GM21367 (cell line): ENCODE measurements at regions not wholly inside any gene's neighbourhood (a gene's known extent, or its start where the extent isn't known, plus 50 kb on each side); places are given as distances from the start of the nearest gene placed in this dataset.

Source experiments
- ATAC-seq: cut with Tn5 transposase; IDR thresholded peaks from one replicate; pipeline ENCODE4 v1.9.1; 2021; ENCODE audit not compliant: unreplicated experiment

DNA sequence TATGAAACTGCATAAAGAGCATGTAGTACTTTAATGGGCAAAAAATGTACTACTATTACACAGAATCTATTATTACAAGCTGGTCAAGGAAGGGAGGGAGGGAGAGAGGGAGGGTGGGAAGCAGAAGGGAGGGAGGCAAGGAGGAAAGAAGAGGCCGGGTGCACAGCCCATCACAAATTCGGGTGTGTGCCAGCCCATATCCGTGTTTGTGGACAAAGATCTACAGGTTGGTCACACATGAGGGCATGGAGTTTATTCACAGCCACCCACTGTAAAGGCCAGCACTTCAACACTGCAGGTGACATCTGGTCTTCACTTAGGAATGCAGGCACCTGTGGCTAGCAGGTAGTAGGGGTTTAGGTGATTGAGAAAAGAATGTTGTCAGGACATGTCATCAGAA lies 352.5 kb upstream of the NBEA start:
- no peak for ATAC-seq

DNA sequence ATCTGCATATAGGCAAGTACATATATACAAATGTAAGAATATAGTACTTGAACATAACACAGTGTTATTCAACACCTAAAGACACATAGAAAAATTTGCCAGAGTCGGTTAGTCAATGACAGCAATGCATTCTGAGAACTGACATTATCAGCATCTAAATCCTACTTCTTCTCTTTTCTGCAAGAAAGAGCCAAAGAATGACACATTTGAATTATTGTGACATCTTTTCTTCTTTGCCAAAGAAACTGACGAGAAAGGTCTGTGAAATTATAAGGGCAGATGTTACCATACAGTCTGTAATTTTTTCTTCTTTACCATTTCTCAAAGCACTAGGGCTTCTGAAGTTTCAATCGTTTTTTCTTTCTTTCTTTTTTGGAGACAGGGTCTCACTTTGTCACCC lies 350.9 kb upstream of the NBEA start:
- ATAC-seq, result no peak

DNA sequence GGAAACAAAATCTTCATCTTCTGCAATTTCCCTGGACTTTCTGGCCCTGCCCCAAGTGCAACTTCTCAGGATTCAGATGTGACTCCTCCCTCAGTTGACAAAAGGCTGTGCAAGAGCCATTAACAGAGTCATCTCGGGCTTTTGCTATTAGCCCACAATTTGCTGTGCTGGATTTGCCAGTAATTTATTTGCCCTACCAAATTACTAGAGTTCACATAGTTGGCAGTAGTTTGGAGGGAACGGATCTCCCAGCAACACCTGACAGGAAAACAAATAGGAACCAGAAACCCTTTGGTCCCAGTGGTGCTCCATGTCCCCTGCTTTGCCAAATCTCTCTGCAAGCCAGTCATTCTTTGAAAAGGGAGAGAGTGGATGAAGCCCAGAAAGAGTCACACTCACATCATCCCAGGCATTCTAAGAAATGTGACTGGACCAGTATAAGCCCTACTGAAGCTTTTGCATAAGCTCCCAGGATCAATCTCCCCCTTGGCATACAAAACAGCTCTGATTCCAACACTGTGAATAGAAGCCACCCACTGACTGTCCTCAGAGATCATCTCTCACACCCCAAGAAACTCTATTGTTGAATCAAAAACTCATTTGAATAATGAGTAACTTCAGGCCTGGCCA lies 350.1 kb upstream of the NBEA start:
- ATAC-seq, result no peak

GRCh38 chr13:34593658-34594057 lies 348.4 kb upstream of the NBEA start:
- no peak for ATAC-seq

DNA sequence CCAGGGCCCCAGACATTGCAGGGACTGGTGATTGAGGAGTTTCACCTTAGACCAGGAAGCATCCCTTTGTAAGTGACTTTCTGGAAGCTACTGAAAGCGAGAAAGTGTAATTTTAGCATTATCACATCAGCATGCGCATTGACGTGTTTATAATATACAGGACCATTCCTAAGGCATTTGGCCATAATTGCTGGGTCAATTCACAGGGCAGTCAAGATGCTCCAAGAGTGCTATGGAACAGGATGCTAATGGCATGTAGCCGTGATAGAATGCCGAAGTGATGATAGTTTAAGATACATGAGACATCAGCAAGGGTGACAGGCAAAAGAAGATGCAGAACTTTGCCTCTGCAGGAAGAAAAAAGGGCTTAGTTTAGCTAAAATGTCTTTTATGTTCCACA lies 347.6 kb upstream of the NBEA start:
- ATAC-seq, result no peak

GRCh38 chr13:34608331-34608730 lies 333.7 kb upstream of the NBEA start:
- ATAC-seq, result no peak

GRCh38 chr13:34611671-34612070 lies 330.4 kb upstream of the NBEA start:
- ATAC-seq, result no peak

DNA sequence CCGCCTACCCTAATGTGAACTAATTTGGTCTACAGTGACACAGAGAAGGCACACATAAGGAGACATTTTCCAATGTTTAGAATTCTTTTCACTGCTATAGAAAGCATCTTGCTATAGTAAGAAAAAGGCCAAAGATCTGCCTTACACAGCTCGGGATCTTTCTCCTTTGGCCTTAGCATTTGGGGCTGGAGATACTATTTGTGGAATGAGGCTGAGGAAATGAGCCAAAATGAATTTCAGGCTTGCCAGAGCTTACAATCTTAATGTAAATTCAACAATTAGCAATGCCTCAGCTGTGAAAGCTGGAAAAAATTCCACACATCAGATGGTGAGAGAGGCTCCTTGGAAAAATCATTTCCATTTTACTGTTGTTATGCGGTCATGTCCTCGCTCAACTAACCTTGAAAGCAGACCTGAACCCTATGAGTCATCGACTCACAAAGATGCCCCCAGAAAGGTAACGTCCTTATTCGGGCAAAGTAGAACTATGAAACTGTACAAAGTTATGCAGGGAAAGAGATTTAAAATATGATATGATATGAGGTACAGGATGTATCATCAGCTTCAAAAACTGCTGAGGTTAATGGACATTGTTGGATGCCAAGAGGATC lies 324.5 kb upstream of the NBEA start:
- ATAC-seq, result no peak

DNA sequence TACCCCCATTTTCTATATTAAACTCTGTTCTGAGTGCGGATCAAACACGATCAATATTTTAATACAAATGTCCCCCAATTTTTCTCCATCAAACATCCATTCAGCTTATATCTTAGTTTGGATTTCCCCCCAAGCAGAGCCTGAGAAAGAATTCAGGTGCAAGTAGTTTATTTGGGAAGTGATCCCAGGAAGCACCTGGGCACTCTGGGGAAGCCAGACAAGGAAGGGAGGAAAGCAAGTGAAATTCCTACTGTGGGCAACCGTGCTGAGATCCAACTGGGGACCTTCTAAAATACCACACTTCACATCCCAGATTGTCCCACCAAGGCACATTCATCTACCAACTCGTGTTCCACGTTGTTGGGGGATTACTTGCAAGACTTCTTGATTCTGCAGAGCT lies 323.4 kb upstream of the NBEA start:
- ATAC-seq, result no peak

GRCh38 chr13:34619326-34619725 lies 322.7 kb upstream of the NBEA start:
- ATAC-seq, result no peak

GRCh38 chr13:34620074-34620850 lies 321.8 kb upstream of the NBEA start:
- no peak for ATAC-seq

- ATAC-seq, result no peak
Measured at GRCh38 chr13:34620862-34621261, 321.2 kb upstream of the NBEA start.

GRCh38 chr13:34623331-34623730 lies 318.7 kb upstream of the NBEA start:
- no peak for ATAC-seq

DNA sequence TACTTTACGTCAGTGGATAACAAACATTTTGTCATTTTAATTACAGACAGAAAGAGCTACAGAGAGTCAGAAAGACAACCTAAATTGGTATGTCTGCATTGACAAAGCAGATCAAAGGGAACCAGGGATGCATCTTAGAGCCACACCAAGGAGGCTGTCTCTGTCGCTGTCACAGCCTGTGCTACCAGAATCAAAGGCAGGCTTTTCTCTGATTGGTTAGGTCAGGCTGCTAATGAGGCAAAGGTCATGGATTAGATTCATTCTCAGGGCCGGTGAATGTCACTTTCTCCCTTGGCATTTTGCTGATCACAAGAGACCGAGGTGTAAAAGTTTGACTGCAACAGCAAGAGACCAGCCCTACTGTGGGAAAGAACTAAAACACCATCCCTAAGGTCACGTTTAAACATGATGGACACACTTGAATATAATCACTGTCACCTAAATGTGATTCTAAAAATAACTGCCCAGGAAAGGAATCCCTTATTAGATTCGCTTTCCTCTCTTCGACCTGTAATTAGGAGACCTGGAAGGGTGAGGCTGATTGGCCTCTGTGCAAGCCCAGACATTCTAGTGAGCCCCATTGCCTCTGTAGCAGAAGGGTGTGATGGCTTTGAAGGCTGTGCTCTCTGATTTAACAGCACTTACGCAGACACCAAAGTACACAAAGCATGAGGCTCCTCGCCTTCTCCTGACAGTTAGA lies 314.4 kb upstream of the NBEA start:
- ATAC-seq, result no peak

DNA sequence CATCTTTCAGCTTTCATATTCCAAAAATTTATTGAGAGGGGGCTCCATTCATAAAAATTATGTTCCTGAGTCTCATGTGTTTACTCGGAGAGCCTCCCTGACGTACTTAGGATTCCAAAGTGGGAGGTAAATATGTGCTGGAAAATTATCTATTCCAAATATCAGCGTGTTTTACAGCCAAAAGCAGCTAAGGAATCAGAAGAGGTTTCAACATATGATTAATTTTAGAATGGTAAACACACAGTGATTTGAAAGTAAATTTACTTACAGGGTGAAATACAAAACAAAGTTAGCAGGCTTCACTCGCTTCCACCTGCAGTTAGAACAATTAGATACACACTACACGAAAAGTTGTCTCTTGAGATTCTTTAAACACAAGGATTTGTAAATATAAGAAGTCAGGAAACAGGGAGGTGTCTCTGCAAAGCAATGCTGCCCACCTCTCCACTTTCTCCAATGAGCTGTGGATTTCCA lies 313.8 kb upstream of the NBEA start:
- ATAC-seq, result no peak

GRCh38 chr13:34634448-34634847 lies 307.6 kb upstream of the NBEA start:
- ATAC-seq, result no peak

GRCh38 chr13:34637138-34637537 lies 304.9 kb upstream of the NBEA start:
- no peak for ATAC-seq

GRCh38 chr13:34637636-34638035 lies 304.4 kb upstream of the NBEA start:
- ATAC-seq, result no peak

- ATAC-seq, result no peak
Measured at GRCh38 chr13:34638897-34639296, 303.2 kb upstream of the NBEA start.

GRCh38 chr13:34640179-34640992 lies 301.7 kb upstream of the NBEA start:
- ATAC-seq, result no peak

GRCh38 chr13:34640993-34641330 lies 301.1 kb upstream of the NBEA start:
- no peak for ATAC-seq
